ENCODE measurements at regions not wholly inside any gene's neighbourhood (a gene's known extent, or its start where the extent isn't known, plus 50 kb on each side); places are given as distances from the start of the nearest gene placed in this dataset.

DNA sequence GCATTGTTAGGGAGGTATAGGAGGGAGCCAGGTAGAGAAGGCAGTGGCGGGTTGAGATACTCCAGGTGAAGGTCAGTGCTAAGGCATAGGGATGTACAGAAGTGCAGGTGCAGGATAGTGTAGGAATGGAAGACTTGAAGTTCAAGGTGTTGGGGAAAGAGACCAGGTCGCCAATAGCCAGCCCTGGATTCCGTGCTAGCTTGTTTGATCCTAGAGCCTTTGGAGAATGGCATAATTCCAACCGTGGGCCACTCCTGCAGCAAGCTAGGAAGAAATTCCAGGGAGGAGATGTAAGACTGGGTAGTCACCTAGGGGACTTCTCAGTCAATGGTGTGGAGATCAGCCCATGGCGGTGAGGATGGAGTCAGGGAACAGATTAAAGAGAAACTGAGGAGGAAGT, 272.7 kb downstream of the RPS24 start:
- TF ChIP-seq, protein P1, sequence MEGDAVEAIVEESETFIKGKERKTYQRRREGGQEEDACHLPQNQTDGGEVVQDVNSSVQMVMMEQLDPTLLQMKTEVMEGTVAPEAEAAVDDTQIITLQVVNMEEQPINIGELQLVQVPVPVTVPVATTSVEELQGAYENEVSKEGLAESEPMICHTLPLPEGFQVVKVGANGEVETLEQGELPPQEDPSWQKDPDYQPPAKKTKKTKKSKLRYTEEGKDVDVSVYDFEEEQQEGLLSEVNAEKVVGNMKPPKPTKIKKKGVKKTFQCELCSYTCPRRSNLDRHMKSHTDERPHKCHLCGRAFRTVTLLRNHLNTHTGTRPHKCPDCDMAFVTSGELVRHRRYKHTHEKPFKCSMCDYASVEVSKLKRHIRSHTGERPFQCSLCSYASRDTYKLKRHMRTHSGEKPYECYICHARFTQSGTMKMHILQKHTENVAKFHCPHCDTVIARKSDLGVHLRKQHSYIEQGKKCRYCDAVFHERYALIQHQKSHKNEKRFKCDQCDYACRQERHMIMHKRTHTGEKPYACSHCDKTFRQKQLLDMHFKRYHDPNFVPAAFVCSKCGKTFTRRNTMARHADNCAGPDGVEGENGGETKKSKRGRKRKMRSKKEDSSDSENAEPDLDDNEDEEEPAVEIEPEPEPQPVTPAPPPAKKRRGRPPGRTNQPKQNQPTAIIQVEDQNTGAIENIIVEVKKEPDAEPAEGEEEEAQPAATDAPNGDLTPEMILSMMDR (conservative IDR thresholded peaks at IDR 0.05; ENCODE audit: low read depth, low read length): no peak
- no peak for TF ChIP-seq EZH2 (IDR thresholded peaks at IDR 0.05; ENCODE audit: borderline replicate concordance, low read depth, low read length, poor library complexity, severe bottlenecking)
- intact Hi-C loops (cut with micrococcal nuclease; ENCODE audit: unreplicated experiment): no loop called here

DNA sequence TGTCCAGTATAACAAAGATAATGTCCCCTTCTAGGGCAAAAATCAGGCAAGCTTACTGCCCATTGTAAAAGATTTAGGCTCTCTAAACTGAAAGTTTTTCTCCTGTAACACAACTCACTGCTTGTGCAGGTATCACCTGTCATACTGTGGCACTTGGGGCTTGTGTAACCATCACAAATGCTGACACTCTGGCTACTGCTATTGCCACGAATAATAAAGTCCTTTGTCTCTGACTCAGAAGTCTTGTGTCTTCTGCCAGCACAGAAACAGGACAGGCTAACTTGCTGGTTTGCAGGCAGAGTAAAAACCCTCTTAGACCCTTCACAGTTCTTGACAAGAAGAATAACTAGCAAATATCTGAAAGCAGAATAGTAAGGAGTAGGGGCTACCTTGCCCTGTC, 273.9 kb downstream of the RPS24 start:
- CTCF ChIA-PET: no interaction called here
- H3K4me1 ChIP-seq (ENCODE audit: insufficient read depth, low read length, poor library complexity, severe bottlenecking): peaks cover 3% of the 10 kb centered on the region
- H3K9me3 ChIP-seq (ENCODE audit: low read depth, low read length, poor library complexity, severe bottlenecking): no peaks in the 10 kb centered on the region
- peaks cover 13% of the 10 kb centered on the region for H3K27me3 ChIP-seq (replicated peaks; ENCODE audit: insufficient read depth, low read depth, low read length, poor library complexity)
- no peak overlapping the region for H3K4me3 ChIP-seq (ENCODE audit: low read depth, low read length, poor library complexity, severe bottlenecking)
- POLR2A ChIA-PET (ENCODE audit: low non-redundant PET): no interaction called here
- H3K36me3 ChIP-seq (ENCODE audit: insufficient read depth, low read length, poor library complexity, severe bottlenecking): no peaks in the 10 kb centered on the region
- no TSS peak for BruUV-seq (replicated peaks)
- no peak for TF ChIP-seq EZH2 (IDR thresholded peaks at IDR 0.05; ENCODE audit: borderline replicate concordance, low read depth, low read length, poor library complexity, severe bottlenecking)
- TF ChIP-seq, protein P1 (conservative IDR thresholded peaks at IDR 0.05; ENCODE audit: low read depth, low read length): no peak
- DNase-seq (ENCODE audit: low spot score): no peak
- intact Hi-C loops (cut with micrococcal nuclease; ENCODE audit: unreplicated experiment): no loop called here
- H3K27ac ChIP-seq (ENCODE audit: low read depth, low read length, poor library complexity, severe bottlenecking): no peak overlapping the region

More for the DNA sequence above, 272.7 kb downstream of the RPS24 start:
- DNase-seq (ENCODE audit: low spot score): no peak
- POLR2A ChIA-PET (ENCODE audit: low non-redundant PET): no interaction called here
- CTCF ChIA-PET: no interaction called here
- H3K36me3 ChIP-seq (ENCODE audit: insufficient read depth, low read length, poor library complexity, severe bottlenecking): no peaks in the 10 kb centered on the region
- H3K27me3 ChIP-seq (replicated peaks; ENCODE audit: insufficient read depth, low read depth, low read length, poor library complexity): peaks cover 13% of the 10 kb centered on the region
- no peak overlapping the region for H3K4me3 ChIP-seq (ENCODE audit: low read depth, low read length, poor library complexity, severe bottlenecking)
- H3K9me3 ChIP-seq (ENCODE audit: low read depth, low read length, poor library complexity, severe bottlenecking): no peaks in the 10 kb centered on the region
- no TSS peak for BruUV-seq (replicated peaks)
- peaks cover 7% of the 10 kb centered on the region for H3K4me1 ChIP-seq (ENCODE audit: insufficient read depth, low read length, poor library complexity, severe bottlenecking)
- H3K27ac ChIP-seq (ENCODE audit: low read depth, low read length, poor library complexity, severe bottlenecking): no peak overlapping the region

DNA sequence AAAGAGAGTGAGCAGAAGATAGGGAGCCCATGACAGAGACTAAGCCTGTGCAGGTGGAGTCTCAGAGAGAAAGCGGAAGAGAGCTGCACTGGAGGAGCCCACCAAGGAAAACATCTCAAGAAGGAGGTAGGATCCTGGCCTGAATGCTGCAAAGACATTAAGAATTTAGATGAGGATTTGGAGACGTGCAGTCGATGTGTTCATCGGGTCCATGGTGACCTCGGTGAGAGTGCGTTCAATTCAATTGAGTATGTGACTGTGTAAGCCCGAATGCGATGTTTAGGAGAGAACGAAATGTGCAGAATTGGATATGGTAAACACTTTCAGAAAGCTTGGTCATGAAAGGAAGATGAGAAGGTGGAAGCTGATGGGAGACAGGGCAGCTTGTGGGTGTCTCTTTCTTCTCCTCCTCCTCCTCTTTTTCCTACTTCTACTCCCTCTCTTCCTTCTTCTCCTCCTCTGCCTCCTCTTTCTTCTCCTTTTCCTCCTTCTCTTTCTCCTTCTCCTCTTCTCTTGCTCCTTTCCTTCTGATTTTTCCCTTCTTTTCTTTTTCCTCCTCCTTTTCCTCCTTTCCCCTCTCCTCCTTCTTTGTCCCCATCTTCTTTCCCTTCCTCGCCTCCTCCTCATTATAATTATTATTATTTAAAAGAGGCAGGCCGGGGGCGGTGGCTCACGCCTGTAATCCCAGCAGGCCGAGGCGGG, 276.0 kb downstream of the RPS24 start:
- Histone ChIP-seq H3K27me3 (replicated peaks; ENCODE audit: insufficient read depth, low read depth, low read length, poor library complexity) (peaks cover 13% of the 10 kb centered on the region), H3K4me1 (ENCODE audit: insufficient read depth, low read length, poor library complexity, severe bottlenecking) (no peaks in the 10 kb centered on the region), H3K27ac (ENCODE audit: low read depth, low read length, poor library complexity, severe bottlenecking) (no peak overlapping the region), H3K4me3 (ENCODE audit: low read depth, low read length, poor library complexity, severe bottlenecking) (no peak overlapping the region), H3K36me3 (ENCODE audit: insufficient read depth, low read length, poor library complexity, severe bottlenecking) (no peaks in the 10 kb centered on the region), H3K9me3 (ENCODE audit: low read depth, low read length, poor library complexity, severe bottlenecking) (no peaks in the 10 kb centered on the region)
- TF ChIP-seq, protein P1 (conservative IDR thresholded peaks at IDR 0.05; ENCODE audit: low read depth, low read length): no peak
- TF ChIP-seq EZH2 (IDR thresholded peaks at IDR 0.05; ENCODE audit: borderline replicate concordance, low read depth, low read length, poor library complexity, severe bottlenecking): no peak
- intact Hi-C loops (cut with micrococcal nuclease; ENCODE audit: unreplicated experiment): no loop called here
- CTCF ChIA-PET: no interaction called here
- POLR2A ChIA-PET (ENCODE audit: low non-redundant PET): no interaction called here
- DNase-seq (ENCODE audit: low spot score): no peak
- BruUV-seq (replicated peaks): no TSS peak
